ENCODE measurements at regions not wholly inside any gene's neighbourhood (a gene's known extent, or its start where the extent isn't known, plus 50 kb on each side); places are given as distances from the start of the nearest gene placed in this dataset.

- no peak for TF ChIP-seq NR2F2 (IDR thresholded peaks at IDR 0.05)
- no peak for TF ChIP-seq HNF4A (conservative IDR thresholded peaks at IDR 0.05)
- no peak for TF ChIP-seq MAX (IDR thresholded peaks at IDR 0.05)
These were observed 66.1 kb upstream of the SOX1 start for GRCh38 chr13:112000888-112001287.

All from liver (tissue), 2 donors.